ENCODE measurements at regions not wholly inside any gene's neighbourhood (a gene's known extent, or its start where the extent isn't known, plus 50 kb on each side); places are given as distances from the start of the nearest gene placed in this dataset.

DNA sequence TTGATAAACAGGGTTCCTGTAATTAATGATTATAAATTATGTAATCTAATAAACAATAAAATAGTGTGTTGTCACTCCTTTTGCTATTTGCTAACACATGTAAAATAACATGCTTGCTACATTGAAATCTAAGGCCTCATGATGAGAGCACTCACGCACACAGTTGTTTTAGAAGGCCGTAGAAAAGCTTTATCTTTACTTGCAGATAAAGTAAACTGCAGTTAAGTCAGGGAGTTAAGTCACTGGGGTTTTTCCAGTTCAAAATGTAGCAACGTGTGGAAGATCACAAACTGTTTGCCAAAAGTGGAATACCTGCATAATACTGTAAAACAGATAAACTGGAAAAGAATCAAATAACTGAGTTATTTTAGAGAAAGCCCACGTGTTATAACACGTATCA lies 187.3 kb upstream of the PACRGL start:
- no peak for DNase-seq (ENCODE audit: low read depth, low spot score)

DNA sequence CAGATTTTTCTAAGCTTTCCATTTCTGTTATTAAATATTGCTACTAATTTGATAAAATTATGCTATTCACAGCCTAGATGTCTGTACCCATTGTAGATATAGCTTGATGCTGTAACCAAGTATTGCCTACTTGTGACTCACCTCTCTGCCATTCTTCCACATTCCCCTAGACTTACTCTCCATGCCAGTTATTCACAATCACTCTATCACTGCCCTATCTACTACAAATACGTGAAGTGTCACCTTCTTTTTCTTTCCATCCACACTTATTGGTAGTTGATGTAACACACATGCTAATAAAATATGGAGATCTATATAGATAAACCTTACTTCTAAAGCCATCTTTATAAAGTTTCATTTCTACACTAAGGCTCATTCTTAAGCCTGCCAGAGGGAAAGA lies 179.4 kb upstream of the PACRGL start:
- DNase-seq (ENCODE audit: low read depth, low spot score): no peak

DNA sequence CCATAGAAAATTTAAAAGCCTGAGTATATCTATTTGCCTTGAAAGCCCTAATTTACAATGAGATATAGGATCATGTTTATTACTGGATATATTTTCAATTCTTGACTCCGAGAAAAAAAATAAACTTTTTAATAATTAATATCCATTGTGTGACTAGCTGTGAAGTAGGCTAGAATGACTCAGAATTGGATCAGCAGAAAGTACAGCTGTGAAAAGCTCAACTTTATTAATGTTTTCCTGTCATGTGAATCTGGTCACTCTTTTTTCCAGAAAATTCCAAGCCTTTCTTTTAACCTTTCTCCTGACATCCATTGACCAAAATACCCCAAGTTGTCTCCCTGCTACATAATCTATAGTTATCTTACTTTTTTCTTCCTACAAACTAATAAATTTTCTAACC lies 171.8 kb upstream of the PACRGL start:
- no peak for DNase-seq (ENCODE audit: low read depth, low spot score)

DNA sequence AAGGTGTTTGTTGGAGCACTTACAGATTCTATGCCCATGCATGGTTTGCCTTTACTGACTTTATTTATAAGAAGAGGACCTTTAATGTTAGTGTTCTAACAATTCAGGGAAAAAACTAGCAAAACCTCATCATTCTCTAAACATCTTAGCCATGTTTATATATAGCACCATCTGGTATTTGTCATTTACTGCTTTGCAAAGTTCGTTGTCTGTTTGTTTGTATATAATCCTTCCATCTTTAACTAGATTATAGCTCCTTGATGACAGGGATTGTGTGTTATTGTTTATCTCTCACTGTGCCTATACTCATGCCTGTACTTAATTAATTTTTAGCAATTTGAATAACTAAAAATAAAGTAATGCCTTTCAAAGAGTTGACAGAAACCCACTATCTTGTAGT lies 170.6 kb upstream of the PACRGL start:
- DNase-seq (ENCODE audit: low read depth, low spot score): no peak

DNA sequence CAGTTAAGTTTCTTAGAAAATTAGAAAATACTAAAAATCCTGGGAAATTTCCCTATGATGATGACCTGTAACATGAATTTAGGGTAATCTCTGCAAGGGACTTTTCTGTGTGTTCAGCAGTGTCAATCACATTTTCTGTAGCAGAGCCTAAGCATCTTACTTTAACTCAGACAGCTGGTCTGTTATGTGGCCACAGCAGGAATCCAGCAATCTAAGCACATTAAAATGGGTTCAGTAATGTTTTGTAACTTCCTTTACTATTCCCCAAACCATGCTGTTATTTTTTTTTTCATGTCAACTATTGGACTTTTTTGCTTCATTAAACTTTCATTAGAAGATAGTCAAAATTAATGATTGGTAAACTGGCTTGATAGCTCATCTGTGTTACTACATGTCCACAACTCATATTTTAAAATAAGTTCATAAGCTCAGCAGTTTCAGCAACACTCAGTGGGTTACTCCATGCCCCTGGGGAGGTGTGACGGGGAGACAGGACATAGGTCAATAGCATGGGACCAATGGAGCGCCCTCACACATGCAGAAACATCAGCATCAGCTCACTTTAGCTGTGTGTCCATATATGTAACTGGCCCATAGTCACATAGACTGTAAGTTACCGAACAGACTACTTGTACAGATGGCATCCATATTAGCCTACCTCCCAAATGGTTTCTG lies 168.0 kb upstream of the PACRGL start:
- DNase-seq (ENCODE audit: low read depth, low spot score): no peak

DNA sequence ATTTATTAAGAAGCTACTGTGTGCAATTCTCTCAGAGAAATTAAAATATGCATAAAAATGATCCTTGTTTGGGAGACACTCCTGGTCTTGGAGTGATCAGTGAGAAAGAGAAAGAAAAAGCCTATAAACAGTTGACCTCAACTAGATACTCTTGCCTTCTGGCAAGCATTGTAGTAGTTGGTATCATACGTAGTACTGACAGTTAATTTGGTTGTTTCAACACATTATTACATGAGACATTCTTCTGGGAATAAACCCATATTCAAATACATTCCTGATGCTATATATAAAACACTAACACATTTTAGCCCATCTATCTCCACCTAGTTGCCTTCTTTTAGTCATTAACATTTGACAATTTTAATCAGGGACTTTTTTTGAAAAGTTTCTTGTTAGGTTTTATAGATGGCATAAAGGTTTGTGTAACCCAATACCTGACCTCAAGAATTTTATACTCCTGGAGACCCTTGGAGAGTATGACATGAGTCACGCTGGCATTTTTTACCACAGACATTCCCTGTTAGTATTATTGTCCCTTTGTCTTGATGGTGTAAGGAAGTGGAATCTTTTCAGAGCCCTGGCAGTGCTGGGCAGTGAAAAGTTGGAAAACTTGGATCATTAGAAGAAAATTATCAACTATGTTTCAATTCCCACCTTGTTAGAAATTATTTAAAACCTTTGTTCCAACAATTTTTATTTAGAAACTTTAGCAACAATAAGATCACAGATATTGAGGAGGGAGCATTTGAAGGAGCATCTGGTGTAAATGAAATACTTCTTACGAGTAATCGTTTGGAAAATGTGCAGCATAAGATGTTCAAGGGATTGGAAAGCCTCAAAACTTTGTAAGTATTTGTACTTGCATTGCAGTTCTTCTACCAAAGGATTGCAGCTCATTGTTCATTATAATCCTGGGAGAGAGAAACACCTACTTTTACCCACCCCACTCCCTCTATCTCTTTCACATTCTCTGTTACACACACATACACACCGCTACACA lies 167.1 kb upstream of the PACRGL start:
- no peak for DNase-seq (ENCODE audit: low read depth, low spot score)

DNA sequence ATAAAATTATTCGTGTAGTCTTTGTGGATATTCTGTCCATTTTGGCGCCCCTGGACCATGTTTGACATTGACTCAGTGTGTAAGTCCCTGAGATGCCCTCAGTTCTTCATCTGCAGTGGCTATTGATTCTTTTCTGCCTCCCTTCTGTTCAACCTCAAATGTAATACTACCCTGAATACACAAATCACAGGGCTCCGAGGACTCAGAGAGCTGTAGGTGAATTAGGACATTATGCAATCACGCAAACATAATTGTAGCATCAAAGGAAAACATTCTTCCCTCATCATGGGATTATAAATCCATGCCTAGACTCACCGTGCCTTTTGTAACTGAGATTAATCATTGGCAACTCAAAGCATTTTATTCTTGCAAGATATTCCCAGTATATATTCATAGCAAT lies 161.4 kb upstream of the PACRGL start:
- DNase-seq (ENCODE audit: low read depth, low spot score): no peak

DNA sequence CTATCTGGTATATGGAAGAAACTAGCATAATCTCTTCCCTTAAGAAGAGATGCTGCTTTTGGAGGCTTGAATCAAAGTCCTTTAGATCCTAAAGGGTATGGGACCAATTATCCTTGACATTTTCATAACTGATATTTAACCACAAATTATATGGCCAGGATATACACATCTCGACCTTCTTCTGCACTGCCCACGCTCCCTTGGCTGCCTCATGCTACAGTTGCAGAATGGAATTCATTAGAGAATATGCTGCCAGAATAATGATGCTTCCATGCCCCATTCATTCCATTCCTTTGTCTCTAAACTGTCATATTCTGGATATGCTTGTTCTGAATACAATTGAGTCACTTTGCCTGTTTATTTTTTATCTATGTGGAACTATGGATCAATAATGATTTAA lies 157.1 kb upstream of the PACRGL start:
- no peak for DNase-seq (ENCODE audit: low read depth, low spot score)

DNA sequence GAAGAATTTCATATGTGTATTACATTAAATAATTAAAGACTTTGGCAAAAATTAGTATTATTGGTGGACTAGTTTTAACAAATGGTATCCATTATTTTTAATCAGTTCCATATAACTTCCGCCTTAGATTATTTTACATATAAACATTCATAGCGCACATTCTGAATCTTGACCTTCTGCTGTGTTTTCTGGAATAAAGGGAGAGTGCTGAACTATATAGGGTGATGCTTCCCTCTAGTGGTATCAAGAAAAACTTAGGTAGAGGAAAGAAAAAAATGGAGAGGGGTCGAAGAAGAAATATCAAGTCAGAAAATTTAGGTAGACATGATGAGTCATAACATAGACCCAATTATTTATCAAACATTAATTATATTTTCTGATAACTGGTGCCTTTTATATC lies 155.6 kb upstream of the PACRGL start:
- DNase-seq (ENCODE audit: low read depth, low spot score): no peak

DNA sequence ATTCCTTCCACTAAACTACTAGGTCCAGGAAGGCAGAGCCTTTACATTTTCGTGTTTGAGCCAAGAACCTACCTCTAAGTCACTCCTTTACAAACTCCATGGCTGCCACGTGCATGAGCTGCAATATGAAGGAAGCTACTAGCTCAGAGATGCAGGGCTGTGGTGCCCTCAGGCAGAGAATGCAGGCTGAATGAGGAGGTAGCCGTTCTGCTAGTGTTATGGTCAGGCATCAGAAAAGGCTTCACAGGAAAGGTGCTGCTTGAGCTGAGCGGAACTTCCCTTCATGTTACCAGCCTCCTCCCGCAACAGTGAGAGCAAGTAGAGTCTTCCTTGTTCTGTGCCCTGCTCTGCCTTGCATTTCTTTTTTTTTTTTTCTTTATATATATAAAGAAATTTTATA lies 148.3 kb upstream of the PACRGL start:
- peak; percentile 47 for DNase-seq (ENCODE audit: low read depth, low spot score)

DNA sequence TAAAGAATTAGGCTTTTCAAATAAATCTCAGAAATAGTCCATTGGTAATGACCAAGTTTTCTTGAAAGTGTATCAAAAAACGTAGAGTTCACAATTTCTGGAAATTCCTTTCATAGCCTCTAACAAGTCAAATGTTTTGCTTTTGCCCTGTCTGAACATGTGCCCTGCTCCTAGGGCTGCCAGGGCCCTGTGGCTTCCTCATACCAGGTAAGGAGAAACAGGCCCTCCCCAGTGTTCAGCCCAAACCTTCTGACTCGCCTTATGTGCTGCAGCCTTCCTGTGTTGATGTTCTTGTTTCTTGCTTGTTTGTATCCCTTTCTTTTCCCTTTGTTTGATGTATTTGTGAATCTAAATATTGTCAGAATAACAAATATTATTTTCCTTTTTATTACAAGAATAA lies 146.1 kb upstream of the PACRGL start:
- DNase-seq (ENCODE audit: low read depth, low spot score): no peak

DNA sequence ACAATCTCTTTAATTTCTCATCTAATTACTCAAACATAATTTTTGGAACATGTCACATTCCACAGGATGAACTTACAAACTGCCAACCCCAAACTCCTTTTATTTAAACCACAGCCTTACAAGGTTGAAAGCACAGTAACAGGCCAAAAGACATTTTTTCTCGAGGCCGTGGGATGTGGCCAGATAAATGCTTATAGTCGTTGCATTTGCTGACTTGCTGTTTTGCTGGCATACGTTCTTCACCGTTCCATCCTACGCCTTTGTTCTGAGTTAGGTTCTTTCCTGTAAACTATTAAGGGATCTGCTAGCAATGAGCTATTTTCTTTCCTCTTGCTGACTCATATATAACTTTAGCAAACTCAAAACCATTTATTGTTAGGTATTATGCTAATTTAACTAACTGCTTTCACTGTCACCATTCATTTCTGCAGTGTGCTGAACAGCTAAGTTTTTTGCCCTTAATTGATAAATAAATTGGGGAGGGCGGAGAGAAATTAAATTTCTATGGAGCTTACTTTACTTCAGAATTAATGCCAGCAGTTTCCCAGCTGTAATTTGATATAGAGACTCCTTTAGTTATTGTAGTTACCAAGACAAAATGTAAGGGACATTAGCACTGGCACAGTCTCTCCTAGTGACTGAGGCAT lies 135.1 kb upstream of the PACRGL start:
- DNase-seq (ENCODE audit: low read depth, low spot score): no peak

DNA sequence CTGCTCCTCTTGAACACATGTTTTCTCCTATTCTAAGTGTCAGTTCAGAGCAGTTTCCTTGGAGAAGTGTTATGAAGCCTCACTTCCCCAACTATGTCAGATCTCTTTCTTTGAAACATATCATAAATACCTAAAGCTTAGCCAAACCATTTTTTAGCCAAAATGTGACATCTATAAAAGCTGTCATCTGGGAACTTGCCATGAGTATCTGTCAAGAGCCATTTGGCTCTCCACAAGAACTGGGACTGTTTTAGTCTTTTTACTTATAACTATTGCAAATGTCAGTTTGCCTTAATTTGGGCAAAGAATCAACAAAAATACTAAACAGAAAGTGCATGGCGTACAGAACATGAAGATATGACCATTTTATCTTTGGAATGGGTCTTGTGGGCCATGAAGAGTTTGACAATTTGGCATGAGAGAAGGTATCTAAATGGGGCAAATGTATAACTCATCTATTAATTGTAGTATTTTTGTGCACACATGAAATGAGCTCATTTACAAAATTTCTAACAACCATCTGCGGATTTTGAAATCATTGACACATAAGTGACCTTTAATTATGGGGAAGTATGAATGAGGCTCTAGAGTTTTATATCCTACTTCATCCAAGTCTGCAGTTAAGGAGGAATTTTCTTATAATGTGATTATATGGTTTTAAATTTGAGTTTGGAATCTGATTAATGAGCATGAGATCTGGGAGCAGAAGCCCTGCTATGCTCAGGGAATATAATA lies 129.1 kb upstream of the PACRGL start:
- DNase-seq (ENCODE audit: low read depth, low spot score): no peak

DNA sequence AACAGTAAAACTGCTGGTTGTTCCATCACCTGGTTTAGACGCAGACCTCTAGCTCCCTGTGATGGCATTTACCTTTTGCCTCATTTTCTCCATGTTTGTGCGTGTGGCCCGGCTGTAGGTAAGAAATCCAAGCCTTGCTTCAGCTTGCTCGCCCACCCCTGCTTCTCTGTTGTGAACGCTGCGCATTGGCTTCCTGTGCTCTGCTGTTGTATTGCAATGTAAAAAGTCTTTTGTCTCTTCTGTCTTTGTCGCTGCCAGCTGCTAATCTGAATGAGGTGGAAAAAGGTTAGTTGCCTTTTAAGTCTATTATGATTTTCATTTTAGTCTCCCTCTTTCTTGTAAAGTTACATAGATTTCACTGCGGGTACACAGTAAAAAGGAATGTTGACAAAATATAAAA lies 127.3 kb upstream of the PACRGL start:
- DNase-seq (ENCODE audit: low read depth, low spot score): peak; percentile 30

DNA sequence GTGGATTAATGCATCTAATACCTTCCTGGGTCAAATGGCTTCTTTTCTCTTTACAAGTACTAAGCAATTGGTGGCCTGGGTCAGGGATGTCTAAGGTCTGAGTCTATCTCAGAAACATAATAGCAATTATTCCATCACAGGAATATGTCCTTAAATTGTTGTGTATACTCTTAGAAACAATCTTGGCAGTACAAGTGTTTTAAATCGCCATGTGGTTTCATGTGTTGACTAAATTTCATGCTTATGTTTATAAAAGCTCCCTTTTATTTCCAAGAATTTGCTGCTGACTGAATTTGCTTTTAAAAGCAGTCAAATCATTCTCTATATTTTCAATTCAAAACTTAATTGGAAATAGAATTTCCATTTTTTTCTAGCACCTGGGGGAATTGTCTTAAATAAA lies 125.3 kb upstream of the PACRGL start:
- DNase-seq (ENCODE audit: low read depth, low spot score): no peak

DNA sequence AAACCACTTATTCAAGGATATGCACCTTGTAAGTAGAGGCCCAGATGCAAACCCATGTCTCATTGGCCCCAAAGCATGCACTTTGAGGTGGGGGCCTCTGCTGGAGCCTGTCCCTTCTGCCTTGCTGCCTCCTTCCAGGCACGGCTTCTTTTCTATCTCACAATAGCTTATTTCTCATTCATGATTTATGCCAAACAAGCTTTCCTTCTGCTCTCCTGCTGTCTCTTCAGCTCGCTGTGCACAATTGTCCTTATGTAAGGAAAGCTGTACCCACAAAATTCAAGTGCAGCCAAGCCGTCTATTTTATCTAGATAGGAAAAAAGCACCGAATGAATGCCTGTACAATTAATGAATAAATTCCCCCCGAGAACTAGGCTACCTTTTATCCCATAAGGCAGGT lies 124.8 kb upstream of the PACRGL start:
- no peak for DNase-seq (ENCODE audit: low read depth, low spot score)

DNA sequence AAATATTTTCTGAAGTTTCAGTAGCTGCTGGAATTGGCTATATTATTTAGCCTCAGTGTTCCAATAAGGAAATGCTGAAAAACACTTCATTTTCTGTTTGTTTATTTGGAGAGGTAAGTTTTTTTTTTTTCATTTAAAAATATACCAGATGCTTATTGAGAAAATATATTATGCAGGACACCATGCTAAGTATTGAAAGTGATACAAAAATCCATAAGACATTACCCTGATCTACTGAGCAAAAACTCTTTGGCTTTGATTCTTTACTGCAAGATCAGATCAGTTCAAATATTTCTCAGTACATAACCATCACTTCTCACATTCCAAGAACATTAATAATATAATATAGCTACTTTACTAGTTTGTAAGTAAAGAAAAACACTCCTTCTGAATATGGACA lies 123.4 kb upstream of the PACRGL start:
- no peak for DNase-seq (ENCODE audit: low read depth, low spot score)

DNA sequence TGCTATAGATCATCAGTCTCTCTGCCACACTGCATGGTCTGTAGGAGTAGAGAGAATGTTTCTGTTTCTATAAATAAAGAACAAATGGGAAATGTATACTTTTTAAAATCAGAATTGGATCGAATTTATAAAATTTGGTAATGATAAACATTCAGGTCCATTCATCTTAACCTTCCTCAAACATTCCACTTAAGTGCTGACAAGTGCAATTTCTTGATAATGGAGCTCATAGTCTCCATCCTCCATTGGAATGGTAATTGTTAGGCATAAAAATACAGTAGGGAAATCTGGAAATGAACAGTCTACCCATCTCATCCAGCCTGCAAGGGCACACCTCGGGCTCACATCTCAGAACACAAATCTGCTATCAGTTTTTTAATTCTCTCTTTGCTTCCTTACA lies 122.6 kb upstream of the PACRGL start:
- DNase-seq (ENCODE audit: low read depth, low spot score): no peak

DNA sequence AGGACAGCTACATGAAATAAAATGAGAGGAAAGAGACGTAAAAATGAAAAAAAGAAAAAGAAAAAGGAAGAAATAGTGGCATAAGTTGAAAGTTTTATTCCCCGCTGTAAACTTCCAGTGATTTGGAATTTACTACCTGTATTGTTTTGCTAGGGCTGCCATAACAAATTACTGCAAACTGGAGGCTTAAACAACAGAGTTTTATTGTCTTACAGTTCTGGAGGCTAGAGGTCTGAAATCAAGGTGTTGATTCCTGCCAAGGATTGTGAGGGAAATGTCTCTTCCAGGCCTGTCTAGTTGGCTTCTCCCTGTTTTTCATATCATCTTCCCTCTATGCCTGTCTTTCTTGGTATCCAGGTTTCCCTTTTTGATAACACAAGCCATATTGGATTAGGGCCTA lies 119.4 kb upstream of the PACRGL start:
- no peak for DNase-seq (ENCODE audit: low read depth, low spot score)

DNA sequence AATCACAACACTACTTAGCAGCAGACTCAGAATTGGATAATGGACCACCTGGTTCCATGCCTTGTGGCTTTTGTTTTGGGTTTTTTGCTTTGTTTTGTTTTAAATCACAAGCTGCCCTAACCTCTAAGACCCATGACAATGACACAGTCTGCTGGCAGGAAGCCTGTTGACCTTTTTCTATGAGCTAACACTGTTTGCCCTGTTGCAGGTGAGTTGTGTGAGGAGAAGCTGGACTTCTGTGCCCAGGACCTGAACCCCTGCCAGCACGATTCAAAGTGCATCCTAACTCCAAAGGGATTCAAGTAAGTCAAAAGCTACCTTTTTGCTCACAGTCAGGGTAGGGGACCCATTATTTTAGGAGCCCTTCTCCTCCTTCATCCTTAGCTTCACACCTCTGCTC lies 110.8 kb upstream of the PACRGL start:
- DNase-seq (ENCODE audit: low read depth, low spot score): peak; percentile 11

DNA sequence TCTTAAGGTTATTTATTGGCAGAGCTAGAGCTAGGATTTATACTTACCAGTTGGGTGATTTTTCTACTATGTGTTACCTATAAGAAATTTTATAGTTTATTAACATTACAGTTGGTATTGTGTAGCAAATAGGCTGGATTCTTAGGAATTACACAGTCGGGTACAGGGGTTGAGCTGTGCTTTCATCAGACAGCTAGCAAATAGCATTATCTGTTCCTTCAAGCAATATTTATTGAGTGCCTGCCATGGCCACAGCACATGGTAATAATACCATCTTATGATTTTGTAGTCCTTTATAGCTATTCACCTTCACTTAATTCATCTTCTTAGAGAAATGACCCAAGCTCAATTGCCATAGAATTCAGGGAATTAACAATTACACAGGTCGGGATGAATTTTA lies 109.4 kb upstream of the PACRGL start:
- DNase-seq (ENCODE audit: low read depth, low spot score): no peak

DNA sequence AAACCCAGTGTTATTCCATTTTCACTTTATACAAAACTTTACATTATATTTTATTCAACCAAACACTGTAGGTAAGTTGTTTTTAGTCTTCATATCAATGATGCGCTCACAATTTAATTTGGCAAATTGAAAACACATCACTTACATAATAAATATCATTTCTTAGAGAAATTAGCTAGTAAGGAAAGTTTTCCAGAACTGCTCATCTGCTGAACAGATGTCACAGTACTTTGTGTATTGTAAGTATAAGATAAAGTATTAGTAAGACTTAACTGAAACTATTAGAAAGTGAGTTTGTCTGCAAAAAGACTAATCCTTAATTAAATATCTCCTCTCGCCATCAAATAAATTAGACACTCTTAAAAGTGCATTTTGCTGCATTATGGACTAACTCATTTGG lies 108.7 kb upstream of the PACRGL start:
- DNase-seq (ENCODE audit: low read depth, low spot score): no peak
